Colon (tissue), 2 donors: ENCODE measurements at regions not wholly inside any gene's neighbourhood (a gene's known extent, or its start where the extent isn't known, plus 50 kb on each side); places are given as distances from the start of the nearest gene placed in this dataset.

Experiments
- FAIRE-seq: peaks from 2 replicates; lab custom pipeline; 2012; peaks lifted over from hg19 to GRCh38; lab: Jason Lieb, UNC
- donor health status: control.
- donor health status: control.

DNA sequence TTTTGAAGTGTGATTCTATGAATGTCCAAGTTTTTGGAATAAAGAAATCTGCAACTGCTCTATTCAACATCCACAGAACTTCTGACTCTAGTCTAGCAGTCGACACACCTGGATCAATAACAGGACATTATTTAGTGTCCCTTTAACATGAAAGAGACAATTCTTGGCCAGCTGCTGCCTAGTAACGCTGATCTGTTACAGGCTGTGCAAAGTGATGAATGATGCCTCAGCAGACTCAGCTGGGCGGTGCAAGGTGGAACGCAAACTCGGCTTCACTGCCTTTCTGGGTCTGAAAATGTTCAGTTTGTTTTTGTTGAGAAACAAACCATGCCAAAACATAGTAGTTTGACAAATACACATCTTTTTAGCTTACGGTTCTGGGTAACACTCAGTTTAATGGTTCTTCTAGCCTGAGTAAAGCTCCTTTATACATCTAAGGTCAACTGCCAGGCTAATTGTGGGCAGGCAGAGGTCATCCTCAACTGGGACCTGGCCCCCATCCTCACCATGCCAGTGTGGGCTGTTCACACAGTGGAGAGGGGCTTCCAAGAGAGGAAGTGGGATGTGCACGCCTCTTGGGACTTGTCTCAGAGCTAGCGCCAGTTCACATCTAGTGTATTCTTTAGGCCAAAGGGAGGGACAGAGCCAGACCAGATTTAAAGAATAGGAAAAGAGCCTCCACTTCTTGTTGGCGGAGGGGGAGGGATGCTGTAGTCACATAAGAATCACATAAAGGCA, 879.7 kb downstream of the QKI start:
- no peak for FAIRE-seq

DNA sequence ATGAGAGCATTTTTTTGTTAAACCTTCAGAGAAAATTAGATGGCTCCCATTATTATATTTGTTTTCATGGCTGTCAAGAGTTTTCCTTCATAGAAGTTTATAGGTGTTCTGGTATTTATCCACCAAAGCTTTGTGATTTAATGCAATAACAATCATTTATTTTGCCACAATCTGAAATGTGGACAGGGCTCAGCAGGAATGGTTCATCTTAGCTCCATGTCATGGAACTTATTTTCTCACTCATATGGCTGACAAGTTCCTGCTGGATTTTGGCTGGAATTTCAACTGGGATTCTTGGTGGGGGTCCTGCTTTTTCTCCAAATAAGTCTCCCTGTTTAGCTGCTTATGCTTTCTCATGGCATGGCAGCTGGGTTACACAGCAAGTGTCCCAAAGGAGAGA, 876.7 kb downstream of the QKI start:
- FAIRE-seq, result no peak

DNA sequence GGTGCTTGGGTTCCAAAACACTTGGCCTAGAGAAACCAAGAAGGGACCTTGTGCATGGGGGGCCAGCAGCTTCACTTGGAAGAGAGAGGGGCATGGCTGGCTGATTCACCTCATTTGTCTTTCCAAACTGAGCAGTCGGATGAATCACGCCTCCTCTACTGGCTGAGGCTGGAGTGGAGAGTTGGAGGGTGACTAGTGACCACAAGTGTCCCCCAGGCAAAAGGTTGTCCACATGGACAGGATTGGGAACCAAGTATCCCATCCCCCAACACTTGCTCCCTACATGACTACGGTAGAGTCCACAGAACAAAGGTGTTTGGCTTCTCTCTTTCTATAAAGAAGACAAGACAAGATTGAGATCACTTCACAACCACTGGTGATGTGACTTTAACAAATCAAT, 875.6 kb downstream of the QKI start:
- FAIRE-seq, result no peak

DNA sequence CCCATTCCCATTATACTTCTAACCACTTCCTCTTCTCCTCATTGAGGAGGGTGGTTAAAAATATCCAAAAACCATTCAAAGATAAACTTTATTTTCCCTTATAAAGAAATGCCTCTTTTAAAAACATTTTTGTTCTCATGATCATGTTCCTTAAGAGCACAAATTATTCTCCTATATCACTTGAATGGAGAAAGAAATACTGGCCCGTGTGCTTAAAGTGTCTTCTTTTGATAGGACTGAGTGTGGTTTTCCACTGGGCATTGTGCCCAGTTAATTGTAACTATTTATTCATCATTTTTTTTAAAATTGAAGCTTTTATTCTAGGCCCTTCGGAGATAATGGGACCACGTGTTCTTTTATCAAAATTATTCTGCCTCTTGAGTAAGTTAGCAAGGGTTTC, 871.5 kb downstream of the QKI start:
- no peak for FAIRE-seq

DNA sequence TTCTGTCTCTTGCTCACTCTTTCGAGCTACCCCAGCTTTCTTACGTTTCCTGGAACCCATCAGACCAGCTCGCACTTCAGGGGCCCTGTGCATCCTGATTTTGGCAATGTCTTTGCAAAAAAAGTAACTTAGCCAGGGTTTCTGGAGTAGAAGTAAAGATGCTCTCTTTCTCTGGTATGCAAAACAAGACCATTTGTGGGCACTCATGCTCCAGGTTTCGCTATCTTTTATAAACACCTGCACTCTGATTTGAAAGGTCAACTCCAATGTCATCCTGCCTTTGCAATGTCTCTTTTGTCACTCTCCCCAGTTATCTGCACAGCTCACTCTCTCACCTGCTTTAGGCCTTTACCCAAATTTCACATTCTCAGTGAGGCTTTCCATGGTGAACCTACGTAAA, 869.1 kb downstream of the QKI start:
- no peak for FAIRE-seq

DNA sequence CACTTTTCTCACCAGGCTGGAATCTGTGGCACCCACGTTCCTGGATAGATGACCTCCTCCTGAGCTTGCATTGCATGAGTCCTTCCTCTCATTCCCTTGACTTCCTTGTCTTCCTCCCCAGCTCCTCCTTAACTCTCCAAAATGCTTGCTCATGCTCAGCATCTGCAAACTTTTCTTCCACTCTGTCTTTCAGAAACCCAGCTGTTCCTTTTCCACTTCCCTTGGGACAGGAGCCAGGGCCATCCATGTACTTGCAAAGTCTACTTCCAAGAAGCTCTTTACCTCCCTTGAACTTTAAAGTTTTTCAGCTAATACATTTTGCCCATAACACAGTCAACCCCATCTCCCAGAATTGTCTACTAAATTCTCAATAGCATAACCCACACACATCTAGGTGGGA, 861.7 kb downstream of the QKI start:
- no peak for FAIRE-seq

DNA sequence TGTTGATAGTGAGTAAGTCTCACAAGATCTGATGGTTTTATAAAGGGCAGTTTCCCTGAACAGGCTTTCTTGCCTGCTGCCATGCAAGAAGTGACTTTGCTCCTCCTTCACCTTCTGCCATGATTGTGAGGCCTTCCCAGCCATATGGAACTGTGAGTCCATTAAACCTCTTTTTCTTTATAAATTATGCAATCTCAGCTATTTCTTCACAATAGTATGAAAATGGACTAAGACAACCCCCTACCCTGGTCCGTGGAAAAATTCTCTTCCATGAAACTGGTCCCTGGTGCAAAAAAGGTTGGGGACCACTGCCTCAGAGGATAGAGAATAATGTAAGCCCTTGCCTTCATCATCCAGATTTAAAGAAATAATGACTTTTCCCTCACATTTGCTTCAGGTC, 861.3 kb downstream of the QKI start:
- no peak for FAIRE-seq

DNA sequence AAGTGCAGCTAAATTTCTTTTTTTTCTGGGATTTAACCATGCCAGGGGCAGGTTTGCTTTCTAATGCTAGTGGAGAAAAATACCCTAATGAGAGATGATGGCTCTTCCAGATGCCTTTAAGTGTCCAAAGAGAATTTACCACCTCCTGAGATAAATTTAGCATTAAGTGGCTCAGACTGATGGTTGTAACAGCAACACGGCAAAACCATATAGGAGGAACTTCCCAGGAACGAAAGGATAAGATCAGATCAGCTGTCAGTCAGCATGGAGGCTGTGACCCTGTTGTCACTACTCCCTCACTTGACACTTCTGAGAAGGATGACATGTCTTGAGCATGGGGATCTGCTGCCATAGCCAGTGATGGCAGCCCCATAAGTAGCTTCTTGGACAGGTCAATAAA, 860.0 kb downstream of the QKI start:
- FAIRE-seq, result no peak

DNA sequence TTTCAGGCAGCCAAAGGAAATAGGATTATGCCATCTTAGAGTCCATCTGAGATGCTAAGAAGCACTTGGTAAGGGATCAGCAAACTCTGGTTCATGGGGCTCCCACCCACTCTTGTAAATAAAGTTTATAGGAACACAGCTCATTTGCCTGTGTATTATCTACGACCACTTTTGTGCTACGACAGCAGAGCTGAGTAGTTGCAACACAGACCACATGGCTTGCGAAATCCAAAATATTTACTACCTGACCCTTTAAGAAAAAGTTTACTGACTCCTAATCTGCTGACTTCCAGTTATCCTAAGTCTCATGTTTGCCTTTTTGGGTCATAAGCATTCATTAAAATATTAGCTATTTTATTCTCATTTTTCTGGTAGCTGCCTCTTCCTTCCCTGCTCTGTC, 859.0 kb downstream of the QKI start:
- no peak for FAIRE-seq

DNA sequence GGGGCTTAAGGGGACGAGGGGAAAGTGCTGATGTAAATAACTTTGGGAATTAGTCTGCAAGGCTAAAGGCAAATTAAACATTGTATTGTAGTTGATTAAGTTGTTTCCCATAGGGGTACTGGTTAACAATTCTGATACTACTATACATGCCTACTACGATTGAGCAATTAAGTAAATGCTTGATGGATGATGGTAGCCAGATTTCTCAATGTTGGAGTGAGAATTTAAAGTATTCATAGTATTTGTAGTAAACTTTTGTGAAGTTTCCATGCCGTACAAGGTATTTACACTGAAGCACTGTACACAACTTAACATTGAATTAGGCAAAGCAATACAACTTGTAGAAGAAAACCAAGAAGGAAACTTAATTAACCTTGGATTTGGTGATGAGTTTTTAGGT, 852.3 kb downstream of the QKI start:
- FAIRE-seq, result no peak

DNA sequence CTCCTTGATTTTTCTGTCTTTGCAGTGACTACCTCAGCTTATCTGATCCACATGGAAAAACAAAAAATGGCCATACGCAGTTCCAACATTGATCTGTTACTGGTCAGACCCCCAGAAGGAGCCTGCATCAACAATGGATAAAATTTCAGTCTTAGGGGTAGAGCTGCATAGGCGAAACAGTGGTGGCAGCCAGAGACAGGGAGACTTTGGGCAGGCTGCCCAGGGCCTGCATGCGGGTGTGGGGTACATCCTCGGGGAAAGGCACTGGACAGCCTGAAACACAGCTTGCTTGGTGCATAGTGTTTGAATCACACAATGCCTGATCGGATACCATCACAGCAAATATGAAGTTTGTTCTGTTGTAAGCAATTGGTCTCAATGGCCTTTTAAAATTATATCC, 847.8 kb downstream of the QKI start:
- no peak for FAIRE-seq

DNA sequence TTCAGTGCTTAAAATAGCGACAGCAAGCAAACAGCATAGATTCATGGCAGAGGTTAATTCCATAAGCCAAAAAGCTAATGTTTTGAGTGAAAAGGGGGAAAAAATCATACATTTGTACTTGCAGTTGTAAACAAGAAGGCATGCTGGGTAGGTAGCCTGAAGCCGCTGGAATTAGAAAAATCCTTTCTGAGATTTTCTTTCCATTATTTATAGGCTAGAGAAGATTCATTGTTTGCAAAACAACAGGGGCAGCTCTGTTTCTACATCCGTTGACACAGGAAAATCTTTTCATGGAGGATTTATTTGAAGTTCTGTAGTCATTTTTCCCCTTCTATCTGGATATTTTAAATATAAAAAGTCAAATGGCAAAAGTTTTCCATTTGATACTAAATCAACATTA, 843.9 kb downstream of the QKI start:
- FAIRE-seq, result no peak

DNA sequence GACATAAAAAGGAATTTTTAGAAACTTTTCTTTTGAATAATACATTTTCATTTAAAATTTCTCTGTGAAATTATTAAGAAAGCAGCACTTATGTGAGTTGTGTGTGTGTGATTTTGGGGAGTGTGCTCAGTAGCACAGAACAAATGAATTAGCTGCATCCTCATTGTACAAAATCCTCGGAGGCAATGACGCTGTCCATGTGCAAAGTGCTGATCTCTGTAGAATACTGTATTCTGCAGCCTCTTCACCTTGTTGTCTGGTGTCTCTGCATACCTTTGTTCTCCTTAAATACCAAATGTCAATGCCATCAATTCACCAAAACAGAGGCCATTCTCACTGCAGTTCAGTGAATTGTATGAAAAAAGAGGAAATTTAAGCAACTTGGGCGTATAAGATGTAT, 838.4 kb downstream of the QKI start:
- no peak for FAIRE-seq

DNA sequence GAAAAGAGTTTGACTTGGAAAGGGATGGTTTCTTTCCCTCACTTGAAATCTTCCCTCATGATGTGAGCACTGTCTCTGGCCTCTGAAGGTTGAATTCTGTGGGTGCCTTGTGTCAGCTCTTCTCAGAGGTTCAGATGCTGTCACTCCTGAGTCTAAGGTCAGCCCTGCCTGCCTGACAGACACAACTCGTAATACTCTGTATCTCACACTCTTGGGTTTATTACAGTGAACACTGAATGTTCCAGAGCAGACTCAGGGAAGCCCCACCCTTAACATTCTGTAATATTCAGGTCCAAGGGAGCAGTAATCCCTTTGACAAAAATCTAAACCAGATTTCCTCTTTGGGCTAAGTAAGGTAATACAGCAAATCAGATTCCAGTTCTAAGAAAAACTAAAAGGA, 837.8 kb downstream of the QKI start:
- FAIRE-seq, result no peak

DNA sequence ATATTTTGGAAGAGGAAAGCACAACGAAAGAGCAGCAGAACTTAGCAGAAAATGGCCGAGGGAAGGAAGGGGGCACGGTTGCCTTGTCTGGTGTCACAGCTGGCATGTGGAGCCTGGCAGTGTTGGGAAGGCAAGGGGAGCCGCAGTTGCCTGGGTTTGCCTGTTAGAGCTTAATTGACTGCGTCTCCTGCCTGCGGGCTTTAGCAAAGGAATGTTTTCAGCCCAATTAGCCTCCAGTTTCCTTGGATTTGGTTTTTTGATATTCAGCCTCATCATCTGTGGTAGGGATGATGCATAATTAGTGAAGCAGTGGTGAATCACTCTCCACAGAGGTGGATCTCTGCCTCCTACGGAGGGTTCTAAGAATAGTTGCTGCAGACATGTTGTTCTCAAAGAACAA, 832.6 kb downstream of the QKI start:
- FAIRE-seq, result no peak

DNA sequence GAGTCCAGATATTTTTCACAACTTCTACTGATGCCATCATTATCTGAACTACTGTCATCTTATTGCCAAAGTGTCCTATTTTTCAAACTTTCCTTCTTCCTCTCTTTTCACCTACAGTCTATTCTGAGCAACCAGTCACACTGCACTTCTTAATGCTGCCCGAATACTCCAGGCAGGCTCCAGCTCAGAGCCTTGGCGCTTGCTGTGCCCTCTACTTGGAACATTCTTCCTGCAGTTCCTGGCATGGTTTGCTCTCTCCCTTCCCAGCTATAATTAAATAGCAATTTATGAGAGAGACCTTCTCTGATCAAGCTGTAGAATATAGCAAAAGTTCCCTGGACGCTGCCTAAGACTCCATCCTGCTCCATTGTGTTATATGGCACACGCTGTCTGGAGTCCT, 831.6 kb downstream of the QKI start:
- FAIRE-seq, result no peak

DNA sequence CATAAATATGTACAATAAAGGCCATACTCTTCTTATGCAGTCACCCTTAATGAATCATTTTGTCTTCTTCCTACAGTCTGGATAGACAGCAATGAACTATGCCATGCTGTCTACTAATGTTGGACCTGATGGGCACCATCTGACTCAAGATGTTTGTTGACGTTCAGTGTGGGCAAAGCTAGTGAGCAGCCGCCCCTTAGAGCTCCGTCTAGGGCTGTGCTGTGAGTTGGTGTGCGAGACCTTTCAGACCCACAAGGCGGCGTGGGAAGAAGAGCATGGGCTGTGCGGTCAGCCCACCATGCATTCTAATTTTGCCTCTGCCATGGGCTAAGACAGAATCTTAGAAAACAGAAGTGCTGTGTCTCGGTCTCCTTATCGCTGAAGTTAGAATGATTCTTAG, 829.4 kb downstream of the QKI start:
- FAIRE-seq, result no peak

DNA sequence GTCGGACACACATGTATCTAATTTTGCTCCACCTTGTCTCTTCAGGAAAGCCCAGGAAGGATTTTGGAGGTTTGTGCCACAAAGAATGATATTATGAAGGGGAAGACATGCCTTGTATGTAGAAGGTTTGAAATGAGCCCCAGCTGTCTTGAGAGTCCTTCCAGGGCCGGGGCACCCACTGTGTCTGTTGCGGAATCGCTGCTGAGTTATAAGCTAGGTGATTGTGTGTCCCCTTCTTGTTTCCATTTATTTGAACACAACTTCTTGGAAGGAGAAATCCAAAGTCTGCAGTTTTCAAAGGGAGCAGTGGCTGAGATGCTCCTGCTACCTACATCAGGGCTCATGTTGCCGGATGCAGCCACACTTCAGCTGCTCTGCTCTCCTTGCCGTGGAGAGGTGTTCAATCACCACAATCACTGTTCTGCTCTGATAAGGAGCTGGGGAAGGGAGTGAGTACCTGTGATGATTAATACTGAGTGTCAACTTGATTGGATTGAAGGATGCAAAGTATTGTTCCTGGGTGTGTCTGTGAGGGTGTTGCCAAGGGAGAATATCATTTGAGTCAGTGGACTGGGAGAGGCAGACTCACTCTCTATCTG, 828.6 kb downstream of the QKI start:
- no peak for FAIRE-seq

DNA sequence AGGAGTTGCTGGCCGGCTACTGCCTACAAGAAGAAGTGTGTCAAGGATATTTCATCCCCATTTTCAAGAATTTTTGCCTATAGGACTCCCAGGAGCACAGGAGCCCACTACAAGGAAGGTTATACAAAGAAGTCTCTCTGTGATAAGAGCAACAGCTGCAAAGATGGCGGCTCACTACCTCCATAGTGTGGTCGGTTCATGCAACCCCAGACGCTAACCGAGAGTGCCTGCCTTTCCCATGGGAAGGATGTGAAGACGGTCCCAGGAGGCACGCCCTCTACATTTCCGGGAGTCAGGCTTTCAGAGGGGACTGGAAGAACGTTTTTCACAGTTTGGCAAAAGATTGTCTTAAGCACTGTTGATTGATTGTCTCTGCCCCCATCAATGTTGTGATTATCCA, 816.3 kb downstream of the QKI start:
- FAIRE-seq, result no peak

DNA sequence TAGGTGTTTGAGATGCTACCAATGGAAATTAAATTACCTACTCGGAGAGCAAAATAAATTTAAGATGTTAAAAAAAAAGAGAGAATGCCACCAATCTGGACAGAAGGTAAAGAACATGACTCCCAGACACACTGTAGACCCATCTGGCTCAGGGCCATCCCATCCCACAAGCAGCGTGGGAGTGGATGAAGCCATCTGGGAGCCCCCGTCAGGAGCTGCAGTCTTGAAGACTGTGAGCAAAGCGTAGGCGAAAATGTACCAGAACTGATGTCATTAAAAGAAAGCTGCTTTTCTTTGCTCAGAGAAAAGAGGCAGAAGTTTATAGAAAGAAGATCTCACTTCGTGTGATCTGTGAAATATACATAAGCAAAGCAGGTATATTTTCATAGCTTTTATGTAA, 815.7 kb downstream of the QKI start:
- no peak for FAIRE-seq

DNA sequence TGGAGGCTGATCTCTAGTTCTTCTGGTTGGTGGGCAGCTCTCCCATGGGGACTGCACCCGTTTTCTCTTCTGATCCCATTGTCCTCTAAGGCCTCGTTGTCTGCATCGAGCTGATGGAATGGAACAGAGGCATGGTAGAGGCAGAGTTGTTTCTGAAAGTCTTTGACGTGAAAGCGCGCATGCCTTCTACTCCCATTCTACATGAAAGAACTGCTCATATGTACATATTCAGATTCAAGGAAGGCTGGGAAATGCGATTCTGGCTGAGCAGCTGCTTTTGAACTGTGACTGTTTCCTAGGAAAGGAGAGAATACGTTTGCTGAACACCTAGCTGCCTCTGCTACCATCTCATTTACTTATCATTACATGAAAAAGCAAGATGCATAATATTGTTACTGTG, 815.2 kb downstream of the QKI start:
- FAIRE-seq, result no peak

DNA sequence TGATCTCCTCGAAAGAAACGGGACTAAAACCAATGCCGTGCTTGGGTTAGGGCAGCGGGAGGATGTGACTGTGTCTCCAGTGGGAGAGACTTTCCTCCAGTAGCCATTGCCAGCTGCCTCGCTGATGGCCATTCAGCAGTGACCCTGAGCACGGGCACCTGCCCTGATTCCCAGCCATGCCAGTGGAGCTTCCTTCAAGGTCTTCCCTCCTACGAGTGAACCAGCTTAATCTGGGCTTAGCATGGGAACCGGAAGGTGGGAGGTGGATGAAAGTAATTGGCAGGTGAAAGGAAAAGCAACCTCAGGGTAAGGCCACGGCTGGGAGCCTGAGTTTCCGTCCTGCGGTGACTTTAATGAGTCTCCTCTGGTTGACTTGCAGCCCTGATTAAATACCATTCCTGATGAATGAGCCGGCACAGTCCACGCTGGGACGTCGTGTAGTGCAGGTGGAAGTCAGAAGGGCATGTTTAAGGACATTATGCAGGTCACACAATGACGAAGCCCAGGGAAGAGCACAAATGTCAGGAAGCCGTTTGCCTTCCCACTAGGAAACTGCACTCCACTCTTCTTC, 813.5 kb downstream of the QKI start:
- no peak for FAIRE-seq

DNA sequence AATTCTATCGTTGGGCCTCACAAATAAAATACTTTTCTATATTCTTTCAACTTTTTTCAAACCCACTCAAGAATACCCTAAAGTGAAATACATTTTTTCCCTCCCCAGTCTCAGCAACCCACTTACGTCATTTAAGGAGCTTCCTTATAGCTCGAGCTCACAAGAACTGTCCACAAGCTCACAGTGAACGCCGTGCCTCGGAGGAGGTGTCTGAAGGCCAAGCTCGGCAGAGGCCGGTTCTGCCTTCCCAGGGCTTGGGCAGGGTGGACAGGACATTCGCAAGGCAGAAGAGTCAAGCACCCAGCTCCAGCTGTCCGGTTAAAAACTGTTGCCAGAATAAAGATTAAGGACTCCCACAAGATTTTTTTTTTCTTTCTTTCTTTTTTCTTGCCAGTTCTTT, 802.3 kb downstream of the QKI start:
- no peak for FAIRE-seq

DNA sequence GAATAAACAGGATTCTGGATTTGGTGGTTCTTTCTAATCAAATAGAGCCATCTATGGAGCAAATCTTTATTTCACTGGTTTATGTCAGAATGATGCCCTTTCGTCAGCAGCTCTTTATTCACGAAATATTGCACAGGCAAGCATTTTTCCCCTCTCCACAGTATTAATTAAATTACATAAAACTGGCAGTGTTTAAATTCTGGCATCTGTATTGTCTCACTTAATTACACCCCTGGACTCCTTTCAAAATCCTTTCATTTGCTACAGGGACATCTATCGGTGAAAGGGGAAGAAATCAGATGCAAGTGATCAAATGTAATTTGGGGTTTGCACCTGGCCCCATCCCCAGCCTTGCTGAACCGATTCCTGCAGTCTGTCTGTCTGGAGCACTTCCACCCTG, 801.9 kb downstream of the QKI start:
- FAIRE-seq, result no peak
